GM13976 (cell line): ENCODE measurements at regions not wholly inside any gene's neighbourhood (a gene's known extent, or its start where the extent isn't known, plus 50 kb on each side); places are given as distances from the start of the nearest gene placed in this dataset.

ENCODE experiments used
- DNase-seq: peaks from one replicate; pipeline ENCODE4 v3.0.0; 2012; ENCODE audit warnings: low spot score
- in situ Hi-C: fragments of 300-500 bp; cut with MboI; formaldehyde crosslinking; loops from one replicate; pipeline ENCODE4 v1.12.0; 2022; ENCODE audit warnings: low sequenced_read_pairs, mixed read lengths, inconsistent platforms; ENCODE audit not compliant: unreplicated experiment
- TF ChIP-seq, protein P1 (sequence below): IDR thresholded peaks from 2 replicates; pipeline ENCODE4 v1.5.1; 2012; ENCODE audit warnings: borderline replicate concordance, mild to moderate bottlenecking; ENCODE audit not compliant: insufficient read depth; ENCODE audit errors: extremely low read depth, missing control alignments, control extremely low read depth

GRCh38 chr21:16388291-16388690 lies 658.5 kb downstream of the USP25 start:
- DNase-seq, result no peak
- TF ChIP-seq, protein P1, sequence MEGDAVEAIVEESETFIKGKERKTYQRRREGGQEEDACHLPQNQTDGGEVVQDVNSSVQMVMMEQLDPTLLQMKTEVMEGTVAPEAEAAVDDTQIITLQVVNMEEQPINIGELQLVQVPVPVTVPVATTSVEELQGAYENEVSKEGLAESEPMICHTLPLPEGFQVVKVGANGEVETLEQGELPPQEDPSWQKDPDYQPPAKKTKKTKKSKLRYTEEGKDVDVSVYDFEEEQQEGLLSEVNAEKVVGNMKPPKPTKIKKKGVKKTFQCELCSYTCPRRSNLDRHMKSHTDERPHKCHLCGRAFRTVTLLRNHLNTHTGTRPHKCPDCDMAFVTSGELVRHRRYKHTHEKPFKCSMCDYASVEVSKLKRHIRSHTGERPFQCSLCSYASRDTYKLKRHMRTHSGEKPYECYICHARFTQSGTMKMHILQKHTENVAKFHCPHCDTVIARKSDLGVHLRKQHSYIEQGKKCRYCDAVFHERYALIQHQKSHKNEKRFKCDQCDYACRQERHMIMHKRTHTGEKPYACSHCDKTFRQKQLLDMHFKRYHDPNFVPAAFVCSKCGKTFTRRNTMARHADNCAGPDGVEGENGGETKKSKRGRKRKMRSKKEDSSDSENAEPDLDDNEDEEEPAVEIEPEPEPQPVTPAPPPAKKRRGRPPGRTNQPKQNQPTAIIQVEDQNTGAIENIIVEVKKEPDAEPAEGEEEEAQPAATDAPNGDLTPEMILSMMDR, result no peak
- in situ Hi-C loops, result no loop called here

DNA sequence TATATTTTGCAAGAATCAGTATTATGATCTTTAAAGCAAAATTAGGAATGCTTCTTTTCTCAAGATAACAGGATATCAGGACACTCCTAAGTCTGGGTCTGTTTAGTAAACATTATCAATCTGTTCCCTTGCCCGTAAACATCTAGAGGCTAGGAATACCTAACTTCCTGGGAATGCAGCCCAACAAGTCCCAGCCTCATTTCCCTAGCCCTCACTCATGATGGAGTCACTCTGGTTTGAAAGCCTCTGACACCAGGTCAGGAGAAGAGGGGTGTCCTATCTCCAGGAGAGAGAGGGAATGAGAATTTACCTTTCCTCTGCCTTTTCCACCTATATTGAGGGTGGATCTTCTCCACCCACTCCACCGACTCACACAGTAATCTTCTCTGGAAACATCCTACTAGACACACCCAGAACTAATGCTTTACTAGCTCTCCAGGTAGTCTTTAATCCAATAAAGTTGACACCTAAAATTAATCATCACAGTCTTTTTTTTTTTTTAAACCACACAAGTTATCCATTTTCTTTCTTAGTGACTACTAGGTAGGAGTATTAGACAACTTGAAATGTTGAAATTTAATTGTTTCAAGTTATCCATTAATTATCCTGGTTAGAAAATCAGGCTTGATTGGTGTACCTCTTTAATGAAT lies 659.3 kb downstream of the USP25 start:
- in situ Hi-C loops, result no loop called here
- no peak for DNase-seq
- TF ChIP-seq, protein P1, result no peak

DNA sequence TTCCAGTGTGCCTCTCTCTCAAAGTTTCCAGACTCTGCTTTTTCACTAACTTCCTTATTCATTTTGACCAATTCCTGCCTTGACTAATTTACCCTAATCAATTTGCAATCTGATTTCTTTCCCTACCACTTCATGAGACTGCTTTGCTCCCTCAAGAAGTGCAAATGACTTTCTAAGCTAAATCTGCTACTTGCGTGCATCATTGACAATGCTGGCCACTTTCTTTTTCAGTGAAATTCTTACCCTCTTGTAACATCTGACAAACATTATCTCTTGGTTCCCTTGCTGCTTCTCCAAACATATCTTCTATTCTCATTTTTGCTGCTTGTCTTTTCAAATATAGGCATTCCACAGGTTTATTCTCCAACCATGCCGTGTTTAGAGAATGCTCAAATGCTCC lies 659.9 kb downstream of the USP25 start:
- TF ChIP-seq, protein P1, result no peak
- in situ Hi-C loops, result no loop called here
- no peak for DNase-seq

GRCh38 chr21:16395285-16395684 lies 665.5 kb downstream of the USP25 start:
- DNase-seq, result no peak
- TF ChIP-seq, protein P1, result no peak
- in situ Hi-C loops, result no loop called here

DNA sequence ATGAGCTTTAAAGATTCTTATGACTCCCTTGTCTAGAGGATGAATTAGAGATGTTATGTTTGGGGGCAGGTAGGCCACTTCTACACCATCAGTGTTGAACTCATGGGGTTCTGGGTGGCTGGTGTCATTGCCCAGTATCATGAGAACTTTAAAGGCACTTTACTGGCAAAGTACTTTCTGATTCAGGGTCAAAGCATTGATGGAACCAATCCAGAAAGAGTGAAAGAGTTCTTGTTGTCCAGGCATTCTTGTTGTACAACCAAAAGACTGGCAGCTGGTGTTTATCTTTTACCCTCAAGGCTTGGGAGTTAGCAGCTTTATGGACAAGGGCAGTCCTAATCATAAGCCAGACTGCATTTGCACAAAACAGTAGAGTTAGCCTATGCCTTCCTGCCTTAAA lies 673.0 kb downstream of the USP25 start:
- TF ChIP-seq, protein P1, result no peak
- in situ Hi-C loops, result no loop called here

DNA sequence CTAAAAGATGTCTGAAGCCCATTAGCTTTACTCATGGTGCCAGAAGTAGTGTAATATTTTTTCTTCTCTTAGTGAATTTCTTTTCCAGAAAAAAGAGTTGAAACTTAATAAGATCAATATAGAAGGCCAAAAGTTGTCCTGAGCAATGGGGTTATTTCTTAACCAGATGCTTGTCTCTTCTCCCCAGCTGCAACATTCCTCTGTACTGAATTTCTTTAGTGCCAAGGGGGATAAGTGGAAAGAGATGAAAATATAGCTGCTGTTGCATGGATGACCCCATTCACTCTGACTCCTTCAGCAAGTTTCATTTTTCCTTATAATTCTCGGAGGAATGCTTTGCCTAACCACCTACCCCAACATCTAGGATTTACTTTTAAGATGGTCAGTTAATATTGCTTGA lies 675.0 kb downstream of the USP25 start:
- in situ Hi-C loops, result no loop called here
- no peak for DNase-seq
- TF ChIP-seq, protein P1, result no peak

More for the DNA sequence above, 673.0 kb downstream of the USP25 start:
- DNase-seq, result no peak
